ENCODE measurements at regions not wholly inside any gene's neighbourhood (a gene's known extent, or its start where the extent isn't known, plus 50 kb on each side); places are given as distances from the start of the nearest gene placed in this dataset.

DNA sequence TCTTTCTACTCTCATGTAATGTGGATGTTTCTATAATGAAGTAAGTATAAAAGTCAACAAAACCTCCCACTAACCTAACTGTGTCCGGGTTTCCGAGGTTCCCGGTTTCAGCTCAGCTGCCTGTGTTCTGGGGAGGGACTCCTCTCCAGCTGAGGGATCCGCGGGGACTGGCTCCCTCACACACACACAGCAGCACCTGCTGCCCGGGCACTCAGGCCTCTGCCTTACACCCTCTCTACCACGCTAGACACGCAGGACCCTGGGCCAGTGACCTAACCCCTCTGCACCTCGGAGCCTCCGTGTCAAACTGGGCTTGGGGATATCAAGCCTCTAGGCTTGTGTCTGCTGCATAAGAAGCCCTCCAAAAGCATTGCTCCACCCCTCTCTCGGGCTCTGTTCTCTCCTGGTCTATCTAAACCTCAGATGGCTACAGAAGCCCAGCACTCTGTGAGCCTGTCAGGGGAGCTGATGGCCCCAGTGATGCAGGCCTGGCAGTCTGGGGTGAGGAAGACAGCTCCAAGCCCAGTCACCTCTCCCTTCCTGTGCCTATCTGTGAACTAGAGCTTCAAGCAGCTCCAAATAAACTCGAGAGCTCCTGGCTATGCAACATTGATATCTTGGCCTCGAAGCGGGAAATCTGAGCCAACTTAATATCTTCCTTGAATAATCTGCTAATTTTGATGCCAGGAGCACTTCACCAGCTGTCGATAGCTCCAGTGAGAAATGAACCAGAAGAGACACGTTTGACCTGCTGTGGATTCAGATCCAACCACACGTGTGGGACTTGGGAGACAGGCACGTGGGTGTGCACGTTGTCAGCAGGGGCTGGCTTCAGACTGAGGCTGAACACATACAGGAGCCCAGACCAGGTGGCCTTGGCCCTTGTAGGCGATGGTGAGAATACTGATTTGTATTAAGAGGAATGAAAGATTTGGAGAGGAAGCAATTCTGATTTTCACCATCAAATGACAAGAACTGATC is 232.7 kb upstream of the B3GAT1 start:
- TF ChIP-seq, protein P1, sequence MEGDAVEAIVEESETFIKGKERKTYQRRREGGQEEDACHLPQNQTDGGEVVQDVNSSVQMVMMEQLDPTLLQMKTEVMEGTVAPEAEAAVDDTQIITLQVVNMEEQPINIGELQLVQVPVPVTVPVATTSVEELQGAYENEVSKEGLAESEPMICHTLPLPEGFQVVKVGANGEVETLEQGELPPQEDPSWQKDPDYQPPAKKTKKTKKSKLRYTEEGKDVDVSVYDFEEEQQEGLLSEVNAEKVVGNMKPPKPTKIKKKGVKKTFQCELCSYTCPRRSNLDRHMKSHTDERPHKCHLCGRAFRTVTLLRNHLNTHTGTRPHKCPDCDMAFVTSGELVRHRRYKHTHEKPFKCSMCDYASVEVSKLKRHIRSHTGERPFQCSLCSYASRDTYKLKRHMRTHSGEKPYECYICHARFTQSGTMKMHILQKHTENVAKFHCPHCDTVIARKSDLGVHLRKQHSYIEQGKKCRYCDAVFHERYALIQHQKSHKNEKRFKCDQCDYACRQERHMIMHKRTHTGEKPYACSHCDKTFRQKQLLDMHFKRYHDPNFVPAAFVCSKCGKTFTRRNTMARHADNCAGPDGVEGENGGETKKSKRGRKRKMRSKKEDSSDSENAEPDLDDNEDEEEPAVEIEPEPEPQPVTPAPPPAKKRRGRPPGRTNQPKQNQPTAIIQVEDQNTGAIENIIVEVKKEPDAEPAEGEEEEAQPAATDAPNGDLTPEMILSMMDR (IDR thresholded peaks at IDR 0.05), result no peak
- TF ChIP-seq POLR2A (IDR thresholded peaks at IDR 0.05), result no peak

Data from lower leg skin (tissue), 3 donors.